ENCODE measurements at regions not wholly inside any gene's neighbourhood (a gene's known extent, or its start where the extent isn't known, plus 50 kb on each side); places are given as distances from the start of the nearest gene placed in this dataset.

DNA sequence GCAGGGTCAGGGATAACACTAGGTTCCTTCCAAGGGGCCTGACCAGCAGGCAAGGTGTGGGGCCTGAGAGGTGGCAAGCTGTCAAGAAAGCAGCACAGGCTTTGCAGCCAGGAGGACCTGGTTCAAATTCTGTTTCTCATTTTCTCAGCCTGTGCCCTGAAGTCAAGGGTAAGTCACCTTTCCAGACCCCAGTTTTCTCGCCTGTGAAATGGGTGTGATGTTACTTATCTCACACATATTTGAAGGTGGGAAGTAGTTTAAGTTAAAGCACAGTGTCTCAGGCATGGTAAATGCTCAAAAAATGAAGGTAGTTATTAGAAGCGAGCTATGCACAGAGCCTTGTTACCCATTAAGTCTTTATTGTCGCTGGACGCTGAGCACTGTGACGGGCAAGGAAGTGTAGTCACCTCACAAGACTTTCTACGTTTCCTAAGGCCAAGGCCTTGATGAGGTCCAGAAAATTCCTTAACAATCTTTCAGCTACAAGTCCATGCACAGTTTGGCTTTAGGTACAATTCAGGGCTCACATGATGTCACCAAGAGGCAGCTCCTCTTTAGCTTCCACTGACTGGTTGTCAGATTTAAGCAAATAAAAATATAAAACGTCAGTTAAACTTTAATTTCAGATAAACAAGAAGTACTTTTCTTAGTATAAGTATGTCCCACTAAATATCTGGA, 522.6 kb upstream of the PROK2 start:
- no peak for DNase-seq
- Histone ChIP-seq H3K4me1 (ENCODE audit: control insufficient read depth, insufficient read depth, low read length) (peaks cover 19% of the 10 kb centered on the region), H3K9me3 (replicated peaks; ENCODE audit: control insufficient read depth, low read depth, low read length) (no peaks in the 10 kb centered on the region), H3K36me3 (ENCODE audit: control insufficient read depth, insufficient read depth, low read length) (no peaks in the 10 kb centered on the region), H3K27ac (ENCODE audit: low read length) (no peak overlapping the region), H3K27me3 (ENCODE audit: control insufficient read depth, insufficient read depth, low read length) (peaks cover 23% of the 10 kb centered on the region), H3K4me3 (ENCODE audit: low read length) (no peak overlapping the region)
- 68% methylated on average over 4 of the region's 7 CpGs for WGBS (ENCODE audit: insufficient coverage)

DNA sequence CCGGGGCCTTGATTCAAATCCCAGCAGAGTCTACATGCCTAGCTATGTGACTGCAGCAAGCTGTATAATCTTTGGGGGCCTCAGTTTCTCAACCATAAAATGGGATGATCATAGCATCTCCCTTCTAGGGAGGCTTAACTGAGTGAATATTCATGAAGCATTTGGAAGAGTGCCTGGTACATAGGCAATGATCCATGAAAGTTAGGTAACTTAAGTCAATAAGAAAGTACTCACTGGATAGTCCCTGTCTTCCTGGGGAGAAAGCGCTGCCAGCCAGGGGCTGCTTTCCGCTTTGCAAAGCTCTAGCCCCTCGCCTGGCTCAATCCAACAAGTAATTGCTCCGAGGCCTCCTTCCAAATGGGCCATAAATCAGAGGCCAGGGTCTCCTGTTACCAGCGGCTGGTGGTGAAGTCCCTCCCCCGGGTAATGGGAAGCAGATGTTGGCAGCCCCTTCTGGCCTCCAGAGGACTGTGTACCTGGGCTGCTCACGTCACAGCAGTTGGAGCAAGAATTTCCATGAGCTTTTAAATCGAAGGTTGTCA, 521.9 kb upstream of the PROK2 start:
- H3K27me3 ChIP-seq (ENCODE audit: control insufficient read depth, insufficient read depth, low read length) = peaks cover 23% of the 10 kb centered on the region
- no peaks in the 10 kb centered on the region for H3K36me3 ChIP-seq (ENCODE audit: control insufficient read depth, insufficient read depth, low read length)
- H3K27ac ChIP-seq (ENCODE audit: low read length) = no peak overlapping the region
- no peak overlapping the region for H3K4me3 ChIP-seq (ENCODE audit: low read length)
- 14% methylated on average over 9 of the region's 9 CpGs for WGBS (ENCODE audit: insufficient coverage)
- peak; percentile 77 for DNase-seq
- H3K9me3 ChIP-seq (replicated peaks; ENCODE audit: control insufficient read depth, low read depth, low read length) = no peaks in the 10 kb centered on the region
- H3K4me1 ChIP-seq (ENCODE audit: control insufficient read depth, insufficient read depth, low read length) = peaks cover 19% of the 10 kb centered on the region

DNA sequence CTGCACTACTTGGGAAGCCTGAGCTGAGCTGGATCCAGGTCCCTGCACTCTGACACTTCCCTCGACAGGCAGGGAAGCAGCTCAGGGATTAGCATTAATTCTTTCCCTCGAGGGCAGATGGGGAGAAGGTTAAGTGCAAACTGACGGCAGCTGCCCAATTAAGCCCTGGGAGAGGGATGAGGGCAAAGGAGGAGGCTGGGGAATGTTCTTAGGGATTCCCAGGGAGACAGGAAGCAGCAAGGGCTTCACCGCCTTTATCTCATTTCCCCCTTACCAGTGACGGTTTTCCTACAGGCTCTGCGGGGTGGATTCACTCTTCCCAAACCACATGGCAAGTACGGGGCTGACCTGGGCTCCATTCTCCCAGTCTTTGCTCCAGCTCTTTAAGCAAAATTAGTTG, 519.0 kb upstream of the PROK2 start:
- 22% methylated on average over 6 of the region's 7 CpGs for WGBS (ENCODE audit: insufficient coverage)
- no peak overlapping the region for H3K4me3 ChIP-seq (ENCODE audit: low read length)
- peaks cover 27% of the 10 kb centered on the region for H3K27me3 ChIP-seq (ENCODE audit: control insufficient read depth, insufficient read depth, low read length)
- H3K9me3 ChIP-seq (replicated peaks; ENCODE audit: control insufficient read depth, low read depth, low read length) = no peaks in the 10 kb centered on the region
- peaks cover 12% of the 10 kb centered on the region for H3K4me1 ChIP-seq (ENCODE audit: control insufficient read depth, insufficient read depth, low read length)
- no peaks in the 10 kb centered on the region for H3K36me3 ChIP-seq (ENCODE audit: control insufficient read depth, insufficient read depth, low read length)
- H3K27ac ChIP-seq (ENCODE audit: low read length) = no peak overlapping the region
- no peak for DNase-seq

DNA sequence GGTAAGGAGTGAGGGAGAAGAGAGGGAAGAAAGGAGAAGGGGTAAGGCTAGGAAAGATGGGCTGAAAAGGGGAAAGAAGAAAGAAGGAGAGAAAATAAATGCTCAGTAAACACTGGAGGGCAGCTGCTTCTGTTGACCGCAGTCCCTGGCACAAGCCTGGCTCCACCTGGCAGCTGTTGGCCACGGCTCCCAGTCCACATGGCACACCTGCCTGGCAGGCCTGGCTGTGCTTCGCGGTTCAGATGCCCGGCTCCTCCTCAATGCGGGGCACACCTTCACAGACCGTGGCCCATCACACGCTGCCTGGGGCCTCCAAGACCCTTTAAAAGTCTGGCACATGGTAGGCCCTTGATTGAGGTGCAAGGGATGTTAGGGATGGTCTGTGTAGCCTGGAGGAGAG, 516.8 kb upstream of the PROK2 start:
- no peak overlapping the region for H3K4me3 ChIP-seq (ENCODE audit: low read length)
- H3K9me3 ChIP-seq (replicated peaks; ENCODE audit: control insufficient read depth, low read depth, low read length) = no peaks in the 10 kb centered on the region
- DNase-seq = no peak
- peaks cover 21% of the 10 kb centered on the region for H3K27me3 ChIP-seq (ENCODE audit: control insufficient read depth, insufficient read depth, low read length)
- H3K36me3 ChIP-seq (ENCODE audit: control insufficient read depth, insufficient read depth, low read length) = no peaks in the 10 kb centered on the region
- H3K27ac ChIP-seq (ENCODE audit: low read length) = no peak overlapping the region
- H3K4me1 ChIP-seq (ENCODE audit: control insufficient read depth, insufficient read depth, low read length) = peaks cover 10% of the 10 kb centered on the region
- WGBS (ENCODE audit: insufficient coverage) = 62% methylated on average over 2 of the region's 8 CpGs

DNA sequence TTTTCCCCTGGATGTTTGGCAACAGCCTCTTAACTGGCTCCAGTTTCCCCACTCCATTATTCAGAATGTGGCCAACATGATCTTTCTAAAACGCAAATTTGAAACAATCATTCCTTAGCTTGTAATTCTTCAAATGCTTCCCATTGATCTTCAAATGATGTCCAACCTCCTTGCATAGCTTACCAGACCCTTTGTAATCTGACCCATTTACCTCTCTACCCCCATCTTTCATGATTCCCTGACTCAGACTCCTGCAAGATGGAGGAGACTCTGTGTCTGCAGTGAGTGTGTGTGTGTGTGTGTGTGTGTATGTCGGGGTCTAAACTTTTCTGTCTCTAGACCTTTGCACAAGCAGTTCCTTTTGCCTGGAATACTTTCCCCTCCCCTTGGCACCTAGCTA, 515.7 kb upstream of the PROK2 start:
- no peak for DNase-seq
- no peak overlapping the region for H3K27ac ChIP-seq (ENCODE audit: low read length)
- H3K9me3 ChIP-seq (replicated peaks; ENCODE audit: control insufficient read depth, low read depth, low read length) = no peaks in the 10 kb centered on the region
- H3K4me3 ChIP-seq (ENCODE audit: low read length) = no peak overlapping the region
- peaks cover 21% of the 10 kb centered on the region for H3K27me3 ChIP-seq (ENCODE audit: control insufficient read depth, insufficient read depth, low read length)
- WGBS (ENCODE audit: insufficient coverage) = 57% methylated on average over 1 of the region's 2 CpGs
- no peaks in the 10 kb centered on the region for H3K36me3 ChIP-seq (ENCODE audit: control insufficient read depth, insufficient read depth, low read length)
- H3K4me1 ChIP-seq (ENCODE audit: control insufficient read depth, insufficient read depth, low read length) = peaks cover 10% of the 10 kb centered on the region

DNA sequence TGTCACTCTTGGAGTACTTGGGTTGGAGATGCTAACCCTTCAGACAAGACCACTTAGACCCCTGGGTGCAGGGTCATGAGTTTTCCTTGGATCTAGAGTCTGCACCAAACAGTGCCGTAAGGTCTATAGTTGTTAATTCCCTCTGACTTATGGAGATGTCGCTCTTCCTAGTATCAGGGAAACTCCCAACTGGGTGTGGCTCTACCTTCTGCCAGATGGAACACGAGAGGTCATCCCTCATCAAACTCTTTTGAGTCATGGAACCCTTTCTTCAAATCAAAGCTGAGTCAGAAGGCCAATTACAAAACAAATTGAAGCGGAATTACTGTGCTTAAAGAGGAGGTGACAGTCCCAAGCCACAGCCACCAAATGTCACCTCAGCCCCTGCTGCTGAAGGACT, 514.9 kb upstream of the PROK2 start:
- DNase-seq = no peak
- H3K27me3 ChIP-seq (ENCODE audit: control insufficient read depth, insufficient read depth, low read length) = peaks cover 14% of the 10 kb centered on the region
- H3K36me3 ChIP-seq (ENCODE audit: control insufficient read depth, insufficient read depth, low read length) = no peaks in the 10 kb centered on the region
- H3K27ac ChIP-seq (ENCODE audit: low read length) = no peak overlapping the region
- 82% methylated on average over 4 of the region's 4 CpGs for WGBS (ENCODE audit: insufficient coverage)
- H3K4me1 ChIP-seq (ENCODE audit: control insufficient read depth, insufficient read depth, low read length) = peaks cover 10% of the 10 kb centered on the region
- no peaks in the 10 kb centered on the region for H3K9me3 ChIP-seq (replicated peaks; ENCODE audit: control insufficient read depth, low read depth, low read length)
- no peak overlapping the region for H3K4me3 ChIP-seq (ENCODE audit: low read length)

DNA sequence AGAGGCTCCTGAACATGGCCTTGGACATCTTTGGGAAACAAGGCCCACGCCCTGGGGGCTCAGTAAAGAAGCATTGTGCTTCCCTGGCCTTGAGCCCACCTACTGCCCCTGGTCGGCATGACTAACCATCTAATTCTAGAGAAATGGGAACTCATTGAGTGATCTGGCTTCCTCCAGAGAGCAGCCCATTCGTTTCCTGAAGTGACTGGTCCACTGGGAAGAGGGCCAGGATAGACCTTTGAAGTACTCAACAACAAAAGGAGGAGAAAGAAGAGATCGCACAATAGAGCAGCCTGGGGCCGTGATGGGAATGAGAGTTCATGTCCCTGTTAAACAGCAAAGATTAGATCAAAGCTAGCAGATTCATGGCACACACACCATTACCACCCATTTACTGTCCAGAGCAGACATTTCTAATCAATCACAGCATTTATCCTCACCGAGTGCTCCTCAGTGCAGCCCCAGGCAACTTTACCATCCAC, 514.4 kb upstream of the PROK2 start:
- H3K9me3 ChIP-seq (replicated peaks; ENCODE audit: control insufficient read depth, low read depth, low read length) = no peaks in the 10 kb centered on the region
- 58% methylated on average over 2 of the region's 6 CpGs for WGBS (ENCODE audit: insufficient coverage)
- DNase-seq = no peak
- H3K4me3 ChIP-seq (ENCODE audit: low read length) = no peak overlapping the region
- H3K36me3 ChIP-seq (ENCODE audit: control insufficient read depth, insufficient read depth, low read length) = no peaks in the 10 kb centered on the region
- H3K27ac ChIP-seq (ENCODE audit: low read length) = no peak overlapping the region
- peaks cover 15% of the 10 kb centered on the region for H3K27me3 ChIP-seq (ENCODE audit: control insufficient read depth, insufficient read depth, low read length)
- peaks cover 10% of the 10 kb centered on the region for H3K4me1 ChIP-seq (ENCODE audit: control insufficient read depth, insufficient read depth, low read length)

DNA sequence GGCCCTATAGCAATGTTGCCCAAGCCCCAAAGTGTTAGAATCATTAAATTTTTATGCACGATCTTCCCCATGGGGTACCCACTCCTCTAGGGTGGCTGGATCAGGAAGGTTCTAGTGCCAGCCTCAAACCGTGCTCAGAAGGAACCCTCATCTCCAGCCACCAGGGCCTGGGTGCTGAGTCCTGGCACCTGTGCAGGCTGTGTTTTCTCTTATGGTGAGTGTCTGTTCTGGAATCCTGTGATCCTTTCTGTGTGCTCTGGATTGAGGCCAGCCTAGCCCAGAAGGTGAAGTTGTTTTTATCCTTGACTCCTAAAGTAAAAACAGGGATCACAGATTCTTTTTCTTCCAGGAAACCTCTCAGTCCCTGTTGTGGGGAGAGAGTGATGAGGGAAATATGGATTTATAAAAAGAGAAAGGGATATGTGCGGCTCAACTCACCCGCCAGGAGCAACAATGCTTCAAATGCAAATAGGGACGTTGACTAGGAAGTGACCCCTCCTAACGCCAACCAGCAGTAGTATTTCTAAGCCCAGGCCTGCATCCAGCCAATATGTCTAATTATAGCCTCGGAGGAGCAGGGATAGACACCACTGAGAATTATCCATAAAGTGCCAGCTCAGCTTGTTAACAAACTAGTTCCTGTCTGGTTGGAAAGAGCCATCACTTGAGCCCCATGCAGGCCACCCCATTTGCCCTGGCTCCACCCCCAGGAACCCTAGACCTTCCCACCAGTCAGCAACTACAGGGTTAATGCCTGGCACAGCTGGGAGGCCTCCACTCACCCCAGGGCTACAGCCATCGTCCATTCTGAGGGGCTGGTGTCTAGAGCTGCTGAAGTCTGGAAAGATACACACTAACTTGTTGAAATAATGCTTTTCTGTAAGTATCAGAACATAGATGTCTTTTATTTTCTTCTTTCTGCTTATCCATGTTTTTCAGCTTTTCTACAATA, 513.5 kb upstream of the PROK2 start:
- Histone ChIP-seq H3K27me3 (ENCODE audit: control insufficient read depth, insufficient read depth, low read length) (peaks cover 8% of the 10 kb centered on the region), H3K4me1 (ENCODE audit: control insufficient read depth, insufficient read depth, low read length) (peaks cover 5% of the 10 kb centered on the region), H3K9me3 (replicated peaks; ENCODE audit: control insufficient read depth, low read depth, low read length) (no peaks in the 10 kb centered on the region), H3K4me3 (ENCODE audit: low read length) (no peak overlapping the region), H3K27ac (ENCODE audit: low read length) (no peak overlapping the region), H3K36me3 (ENCODE audit: control insufficient read depth, insufficient read depth, low read length) (no peaks in the 10 kb centered on the region)
- WGBS (ENCODE audit: insufficient coverage) = 34% methylated on average over 5 of the region's 8 CpGs
- DNase-seq = no peak

DNA sequence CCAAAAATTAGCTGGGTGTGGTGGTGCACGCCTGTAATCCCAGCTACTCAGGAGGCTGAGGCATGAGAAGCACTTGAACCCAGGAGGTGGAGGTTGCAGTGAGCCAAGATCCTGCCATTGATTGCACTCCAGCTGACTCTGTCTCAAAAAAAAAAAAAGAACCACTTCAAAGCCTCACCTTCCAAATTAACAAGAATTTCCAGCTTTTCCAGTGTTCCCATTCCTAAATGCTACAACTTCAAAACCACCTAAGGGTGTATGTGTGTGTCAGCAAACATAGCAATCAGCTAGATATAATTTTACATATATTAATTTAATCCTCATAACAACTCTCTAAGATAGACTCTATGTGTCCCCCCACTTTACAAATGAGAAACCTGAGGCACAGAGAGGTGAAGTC, 512.5 kb upstream of the PROK2 start:
- no peaks in the 10 kb centered on the region for H3K36me3 ChIP-seq (ENCODE audit: control insufficient read depth, insufficient read depth, low read length)
- H3K4me1 ChIP-seq (ENCODE audit: control insufficient read depth, insufficient read depth, low read length) = peaks cover 5% of the 10 kb centered on the region
- no peaks in the 10 kb centered on the region for H3K9me3 ChIP-seq (replicated peaks; ENCODE audit: control insufficient read depth, low read depth, low read length)
- no peak for DNase-seq
- H3K27ac ChIP-seq (ENCODE audit: low read length) = no peak overlapping the region
- H3K27me3 ChIP-seq (ENCODE audit: control insufficient read depth, insufficient read depth, low read length) = peaks cover 11% of the 10 kb centered on the region
- no peak overlapping the region for H3K4me3 ChIP-seq (ENCODE audit: low read length)
- WGBS (ENCODE audit: insufficient coverage) = no CpG with 5 or more reads among the region's 1 CpG

DNA sequence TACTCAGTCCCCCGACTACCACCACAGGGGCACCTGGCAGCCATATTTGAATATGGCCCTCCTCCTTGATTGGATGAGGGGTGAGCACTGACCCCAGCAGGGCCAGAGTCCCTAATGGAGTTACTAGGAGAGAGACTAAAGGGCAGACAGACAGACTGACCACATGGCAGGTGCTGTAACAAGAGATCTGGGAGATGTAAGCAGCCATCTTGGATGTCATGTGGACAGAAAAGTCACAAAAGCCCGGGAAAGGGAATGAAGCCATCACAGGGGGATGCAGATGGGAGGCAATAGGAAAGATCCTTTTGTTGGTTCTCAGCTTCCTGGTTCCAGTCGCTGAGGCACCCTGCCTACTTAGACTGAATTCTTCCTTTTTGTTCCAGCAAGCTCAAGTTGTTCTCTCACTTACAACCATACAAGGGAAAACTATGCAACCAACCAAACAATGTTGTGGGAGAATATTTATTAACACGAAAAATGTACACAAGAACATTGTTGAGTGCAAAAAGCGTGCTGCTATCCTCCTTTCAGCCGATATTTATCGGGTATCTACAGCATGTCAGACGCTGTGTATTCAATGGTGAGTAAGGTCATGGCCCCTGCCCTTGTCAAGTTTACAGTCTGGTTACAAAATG, 511.6 kb upstream of the PROK2 start:
- Histone ChIP-seq H3K36me3 (ENCODE audit: control insufficient read depth, insufficient read depth, low read length) (no peaks in the 10 kb centered on the region), H3K4me3 (ENCODE audit: low read length) (no peak overlapping the region), H3K27me3 (ENCODE audit: control insufficient read depth, insufficient read depth, low read length) (peaks cover 15% of the 10 kb centered on the region), H3K27ac (ENCODE audit: low read length) (no peak overlapping the region), H3K4me1 (ENCODE audit: control insufficient read depth, insufficient read depth, low read length) (peaks cover 5% of the 10 kb centered on the region), H3K9me3 (replicated peaks; ENCODE audit: control insufficient read depth, low read depth, low read length) (no peaks in the 10 kb centered on the region)
- no peak for DNase-seq
- WGBS (ENCODE audit: insufficient coverage) = 83% methylated on average over 5 of the region's 8 CpGs

Measured in muscle of leg (tissue), 3 donors.